ENCODE measurements at regions not wholly inside any gene's neighbourhood (a gene's known extent, or its start where the extent isn't known, plus 50 kb on each side); places are given as distances from the start of the nearest gene placed in this dataset.
"Not testable (repeated sequence)": the region's sequence is repeated elsewhere in the genome, so short reads cannot be mapped to it uniquely, and the experiment has no call there.

GRCh38 chr7:106340247-106340596, 55.4 kb upstream of the NAMPT start:
- H3K4me1 ChIP-seq (ENCODE audit: control insufficient read depth, insufficient read depth, low read length); H3K4me3 ChIP-seq (ENCODE audit: low read length); H3K9ac ChIP-seq (ENCODE audit: low read depth, low read length); H3K4me2 ChIP-seq (ENCODE audit: low read length); H3K27me3 ChIP-seq (ENCODE audit: control insufficient read depth, insufficient read depth, low read length); H3K36me3 ChIP-seq (ENCODE audit: insufficient read depth, low read length): not testable (repeated sequence)
- H3K9me3 ChIP-seq (replicated peaks; ENCODE audit: low read length), result peaks cover 12% of the 10 kb centered on the region

GRCh38 chr7:106339513-106340246, 54.9 kb upstream of the NAMPT start:
- H3K9ac ChIP-seq (ENCODE audit: low read depth, low read length), result no peak overlapping the region
- no peaks in the 10 kb centered on the region for H3K36me3 ChIP-seq (ENCODE audit: insufficient read depth, low read length)
- H3K27me3 ChIP-seq (ENCODE audit: control insufficient read depth, insufficient read depth, low read length), result no peaks in the 10 kb centered on the region
- no peaks in the 10 kb centered on the region for H3K4me1 ChIP-seq (ENCODE audit: control insufficient read depth, insufficient read depth, low read length)
- H3K9me3 ChIP-seq (replicated peaks; ENCODE audit: low read length), result peaks cover 12% of the 10 kb centered on the region
- no peak overlapping the region for H3K4me3 ChIP-seq (ENCODE audit: low read length)
- H3K4me2 ChIP-seq (ENCODE audit: low read length), result no peak overlapping the region

- Histone ChIP-seq H3K4me3 (ENCODE audit: low read length) (no peak overlapping the region), H3K9me3 (replicated peaks; ENCODE audit: low read length) (peaks cover 12% of the 10 kb centered on the region), H3K27me3 (ENCODE audit: control insufficient read depth, insufficient read depth, low read length) (no peaks in the 10 kb centered on the region), H3K4me1 (ENCODE audit: control insufficient read depth, insufficient read depth, low read length) (no peaks in the 10 kb centered on the region), H3K36me3 (ENCODE audit: insufficient read depth, low read length) (no peaks in the 10 kb centered on the region), H3K9ac (ENCODE audit: low read depth, low read length) (no peak overlapping the region), H3K4me2 (ENCODE audit: low read length) (no peak overlapping the region)
Observed at GRCh38 chr7:106337754-106338153, 53.0 kb upstream of the NAMPT start.

GRCh38 chr7:106335814-106336213, 51.0 kb upstream of the NAMPT start:
- H3K9ac ChIP-seq (ENCODE audit: low read depth, low read length), result no peak overlapping the region
- no peaks in the 10 kb centered on the region for H3K36me3 ChIP-seq (ENCODE audit: insufficient read depth, low read length)
- no peaks in the 10 kb centered on the region for H3K27me3 ChIP-seq (ENCODE audit: control insufficient read depth, insufficient read depth, low read length)
- no peak overlapping the region for H3K4me3 ChIP-seq (ENCODE audit: low read length)
- peaks cover 2% of the 10 kb centered on the region for H3K9me3 ChIP-seq (replicated peaks; ENCODE audit: low read length)
- H3K4me2 ChIP-seq (ENCODE audit: low read length), result no peak overlapping the region
- no peaks in the 10 kb centered on the region for H3K4me1 ChIP-seq (ENCODE audit: control insufficient read depth, insufficient read depth, low read length)
